KMS-11 (cell line): ENCODE measurements at regions not wholly inside any gene's neighbourhood (a gene's known extent, or its start where the extent isn't known, plus 50 kb on each side); places are given as distances from the start of the nearest gene placed in this dataset.

Experiments used
- H2AFZ ChIP-seq: fragments of 200-600 bp; sonication (generic); 2 replicates; pipeline ENCODE4 v1.6.1; 2016; ENCODE audit warnings: antibody characterized with exemption, mixed run types, low read depth
- H3K27ac ChIP-seq: fragments of 200-600 bp; sonication (generic); 2 replicates; pipeline ENCODE4 v1.6.1; 2016; ENCODE audit warnings: mild to moderate bottlenecking, mixed run types
- H3K27me3 ChIP-seq: fragments of 200-600 bp; sonication (generic); 2 replicates; pipeline ENCODE4 v1.6.1; 2017; ENCODE audit warnings: mild to moderate bottlenecking, low read depth, mixed run types, moderate library complexity; ENCODE audit not compliant: insufficient read depth
- H3K36me3 ChIP-seq: fragments of 200-600 bp; sonication (generic); 2 replicates; pipeline ENCODE4 v1.6.1; 2017; ENCODE audit warnings: mild to moderate bottlenecking, mixed run types; ENCODE audit not compliant: insufficient read depth
- H3K4me1 ChIP-seq: fragments of 200-600 bp; sonication (generic); 2 replicates; pipeline ENCODE4 v1.6.1; 2016; ENCODE audit warnings: mild to moderate bottlenecking, low read depth, mixed run types; ENCODE audit not compliant: poor library complexity, severe bottlenecking
- H3K4me2 ChIP-seq: fragments of 200-600 bp; sonication (generic); 2 replicates; pipeline ENCODE4 v1.7.0; 2016; ENCODE audit warnings: mild to moderate bottlenecking, mixed run types
- H3K4me3 ChIP-seq: fragments of 200-600 bp; sonication (generic); IDR thresholded peaks from 2 replicates; pipeline ENCODE4 v1.6.1; 2017; ENCODE audit warnings: low read depth, low read length, mixed read lengths; ENCODE audit not compliant: insufficient read depth
- H3K79me2 ChIP-seq: fragments of 200-600 bp; sonication (generic); 2 replicates; pipeline ENCODE4 v1.6.1; 2016; ENCODE audit warnings: low read depth, mixed run types; ENCODE audit not compliant: insufficient read depth
- H3K9ac ChIP-seq: fragments of 200-600 bp; sonication (generic); 2 replicates; pipeline ENCODE4 v1.6.1; 2016; ENCODE audit warnings: mild to moderate bottlenecking, mixed run types
- H4K20me1 ChIP-seq: fragments of 200-600 bp; sonication (generic); 2 replicates; pipeline ENCODE4 v1.6.1; 2016; ENCODE audit warnings: mild to moderate bottlenecking, mixed run types; ENCODE audit not compliant: insufficient read depth
- TF ChIP-seq, protein P1 (sequence below): fragments of 200-600 bp; sonication (generic); conservative IDR thresholded peaks from 2 replicates; pipeline ENCODE4 v1.6.1; 2017; ENCODE audit warnings: low read depth, mild to moderate bottlenecking, antibody characterized with exemption, low read length, moderate library complexity, mixed read lengths

DNA sequence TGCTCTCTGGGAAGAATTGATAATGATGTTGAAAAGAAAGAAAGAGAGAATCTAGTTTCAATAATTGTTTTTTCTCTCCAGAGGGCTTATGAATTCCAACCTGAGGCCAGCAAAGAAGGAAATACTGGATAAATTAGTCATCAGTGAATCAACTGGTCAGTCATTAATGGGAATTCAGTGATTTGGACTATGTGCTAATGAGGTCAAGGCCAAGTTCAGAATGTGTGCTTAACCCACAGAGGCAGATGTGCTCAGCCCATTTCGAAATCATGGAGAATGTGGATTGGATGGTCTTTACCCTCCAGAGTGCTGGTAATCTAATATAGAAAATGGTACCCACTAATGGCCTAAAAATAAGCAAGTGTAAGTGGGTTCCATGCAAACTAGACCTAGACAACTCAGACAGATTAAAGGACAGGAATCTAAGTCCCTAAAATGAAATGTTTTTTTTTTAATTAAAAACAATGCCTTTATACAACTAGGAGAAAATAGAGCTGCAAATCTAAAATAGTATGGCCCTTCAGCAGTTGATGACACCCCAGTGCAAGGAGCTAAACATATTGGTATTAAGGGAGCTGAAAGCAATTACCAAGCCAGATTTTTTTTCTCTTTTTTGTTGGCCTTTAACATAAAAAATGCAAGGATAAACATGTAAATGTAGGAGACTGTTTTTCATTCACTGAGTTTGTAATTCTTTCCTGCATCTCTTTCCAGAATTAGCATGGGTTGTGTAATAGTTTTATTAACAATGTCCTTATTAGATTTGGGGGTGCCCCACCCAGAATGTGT lies 296.9 kb downstream of the SATB2 start:
- no peaks in the 10 kb centered on the region for H3K36me3 ChIP-seq
- H3K4me3 ChIP-seq, result no peak overlapping the region
- no peak overlapping the region for H3K9ac ChIP-seq
- no peaks in the 10 kb centered on the region for H3K79me2 ChIP-seq
- no peak overlapping the region for H2AFZ ChIP-seq
- no peaks in the 10 kb centered on the region for H4K20me1 ChIP-seq
- TF ChIP-seq, protein P1, sequence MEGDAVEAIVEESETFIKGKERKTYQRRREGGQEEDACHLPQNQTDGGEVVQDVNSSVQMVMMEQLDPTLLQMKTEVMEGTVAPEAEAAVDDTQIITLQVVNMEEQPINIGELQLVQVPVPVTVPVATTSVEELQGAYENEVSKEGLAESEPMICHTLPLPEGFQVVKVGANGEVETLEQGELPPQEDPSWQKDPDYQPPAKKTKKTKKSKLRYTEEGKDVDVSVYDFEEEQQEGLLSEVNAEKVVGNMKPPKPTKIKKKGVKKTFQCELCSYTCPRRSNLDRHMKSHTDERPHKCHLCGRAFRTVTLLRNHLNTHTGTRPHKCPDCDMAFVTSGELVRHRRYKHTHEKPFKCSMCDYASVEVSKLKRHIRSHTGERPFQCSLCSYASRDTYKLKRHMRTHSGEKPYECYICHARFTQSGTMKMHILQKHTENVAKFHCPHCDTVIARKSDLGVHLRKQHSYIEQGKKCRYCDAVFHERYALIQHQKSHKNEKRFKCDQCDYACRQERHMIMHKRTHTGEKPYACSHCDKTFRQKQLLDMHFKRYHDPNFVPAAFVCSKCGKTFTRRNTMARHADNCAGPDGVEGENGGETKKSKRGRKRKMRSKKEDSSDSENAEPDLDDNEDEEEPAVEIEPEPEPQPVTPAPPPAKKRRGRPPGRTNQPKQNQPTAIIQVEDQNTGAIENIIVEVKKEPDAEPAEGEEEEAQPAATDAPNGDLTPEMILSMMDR, result no peak
- H3K4me1 ChIP-seq, result no peaks in the 10 kb centered on the region
- H3K4me2 ChIP-seq, result no peak overlapping the region
- H3K27ac ChIP-seq, result no peak overlapping the region
- no peaks in the 10 kb centered on the region for H3K27me3 ChIP-seq

DNA sequence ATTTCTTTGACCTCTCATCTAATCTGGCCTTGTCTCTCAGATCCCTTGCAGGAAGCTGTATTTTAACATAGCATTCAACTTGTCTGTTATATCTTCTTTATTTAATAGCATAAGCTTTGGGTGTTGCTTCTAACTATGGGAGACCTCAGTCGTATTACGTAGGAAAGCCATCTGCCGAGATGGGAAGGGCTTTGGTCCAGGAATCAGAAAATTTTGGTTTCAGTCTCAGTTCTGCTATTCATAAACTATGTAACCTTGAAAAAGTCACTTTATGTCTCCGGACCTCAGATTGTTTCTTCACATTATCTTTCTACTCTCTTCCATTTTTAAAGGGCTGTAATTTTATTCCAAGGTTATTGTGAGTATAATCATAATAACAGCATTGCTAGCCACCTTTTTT lies 297.7 kb downstream of the SATB2 start:
- H2AFZ ChIP-seq, result no peak overlapping the region
- TF ChIP-seq, protein P1, result no peak
- H4K20me1 ChIP-seq, result no peaks in the 10 kb centered on the region
- H3K27me3 ChIP-seq, result no peaks in the 10 kb centered on the region
- no peaks in the 10 kb centered on the region for H3K36me3 ChIP-seq
- H3K9ac ChIP-seq, result no peak overlapping the region
- H3K4me1 ChIP-seq, result no peaks in the 10 kb centered on the region
- H3K79me2 ChIP-seq, result no peaks in the 10 kb centered on the region
- H3K4me2 ChIP-seq, result no peak overlapping the region
- H3K27ac ChIP-seq, result no peak overlapping the region
- no peak overlapping the region for H3K4me3 ChIP-seq

DNA sequence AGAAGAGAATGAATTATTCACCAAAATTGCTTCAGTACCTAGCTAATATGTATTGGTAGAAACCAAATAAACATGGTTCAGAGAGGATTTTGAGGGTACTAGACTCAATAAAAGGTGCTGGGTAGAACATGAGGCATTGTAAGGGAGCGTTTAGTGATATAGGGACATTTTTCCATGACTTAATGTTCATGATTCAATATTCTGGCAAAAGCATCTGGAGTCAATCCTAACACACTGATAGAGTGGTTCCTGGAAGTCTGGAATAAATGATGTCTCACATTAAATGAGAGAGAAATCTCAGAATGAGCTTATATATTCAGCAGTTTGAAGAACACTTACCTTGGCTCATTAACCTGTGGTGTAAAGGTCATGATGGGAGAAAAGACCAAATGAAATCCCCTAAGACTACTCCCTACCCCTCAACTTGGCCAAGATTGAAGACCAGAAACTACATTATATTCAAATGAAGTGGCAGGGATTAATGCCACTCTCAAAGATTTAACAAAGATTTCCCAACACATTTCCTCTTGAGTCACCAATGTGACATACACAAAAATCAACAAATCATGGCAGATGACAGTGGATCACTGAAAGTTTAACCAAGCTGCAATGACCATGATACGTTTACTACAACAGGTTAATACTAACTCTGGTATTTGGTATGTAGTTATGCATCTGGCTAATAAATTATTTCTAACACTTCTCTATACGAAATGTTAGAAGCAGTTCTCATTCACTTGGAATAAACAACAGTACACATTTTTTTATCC lies 309.5 kb downstream of the SATB2 start:
- Histone ChIP-seq H4K20me1 (no peaks in the 10 kb centered on the region), H3K4me2 (no peak overlapping the region), H3K27ac (no peak overlapping the region), H3K9ac (no peak overlapping the region), H3K4me3 (no peak overlapping the region), H3K36me3 (no peaks in the 10 kb centered on the region), H3K4me1 (no peaks in the 10 kb centered on the region), H3K79me2 (no peaks in the 10 kb centered on the region), H3K27me3 (no peaks in the 10 kb centered on the region), H2AFZ (no peak overlapping the region)
- TF ChIP-seq, protein P1, result no peak

DNA sequence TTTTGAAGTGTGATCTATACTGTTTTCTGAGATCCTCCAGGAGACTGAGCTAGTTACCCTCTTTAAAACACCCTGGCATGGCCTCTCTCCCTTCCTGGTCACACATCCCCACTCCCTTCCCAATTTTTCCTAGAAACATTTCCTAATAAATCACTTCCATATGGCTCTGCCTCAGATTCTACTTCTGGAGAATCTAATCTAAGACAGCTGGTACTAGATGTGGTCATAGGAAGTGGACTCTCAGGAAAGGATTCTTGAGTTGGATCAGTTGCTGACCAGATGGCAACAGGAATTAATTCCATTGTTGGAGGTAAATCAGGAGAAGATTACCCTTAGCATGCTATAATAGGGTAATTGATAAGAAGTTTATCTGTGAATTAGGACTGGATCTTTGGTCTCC lies 310.5 kb downstream of the SATB2 start:
- Histone ChIP-seq H3K36me3 (no peaks in the 10 kb centered on the region), H3K27ac (no peak overlapping the region)
- TF ChIP-seq, protein P1, result no peak

More for the DNA sequence above, 310.5 kb downstream of the SATB2 start:
- Histone ChIP-seq H2AFZ (no peak overlapping the region), H3K27me3 (no peaks in the 10 kb centered on the region), H3K4me2 (no peak overlapping the region), H3K9ac (no peak overlapping the region), H3K4me3 (no peak overlapping the region), H4K20me1 (no peaks in the 10 kb centered on the region), H3K79me2 (no peaks in the 10 kb centered on the region), H3K4me1 (no peaks in the 10 kb centered on the region)
